22Rv1 (cell line): ENCODE measurements at regions not wholly inside any gene's neighbourhood (a gene's known extent, or its start where the extent isn't known, plus 50 kb on each side); places are given as distances from the start of the nearest gene placed in this dataset.

Experiments used
- ZFX ChIP-seq: fragments of 450-650 bp; IDR thresholded peaks from 2 replicates; pipeline ENCODE4 v1.6.1; 2017; ENCODE audit warnings: antibody characterized with exemption, borderline replicate concordance
- TF ChIP-seq, protein P1 (sequence below): fragments of 450-650 bp; IDR thresholded peaks from 2 replicates; pipeline ENCODE4 v1.5.1; 2017; ENCODE audit warnings: mild to moderate bottlenecking

- TF ChIP-seq, protein P1, sequence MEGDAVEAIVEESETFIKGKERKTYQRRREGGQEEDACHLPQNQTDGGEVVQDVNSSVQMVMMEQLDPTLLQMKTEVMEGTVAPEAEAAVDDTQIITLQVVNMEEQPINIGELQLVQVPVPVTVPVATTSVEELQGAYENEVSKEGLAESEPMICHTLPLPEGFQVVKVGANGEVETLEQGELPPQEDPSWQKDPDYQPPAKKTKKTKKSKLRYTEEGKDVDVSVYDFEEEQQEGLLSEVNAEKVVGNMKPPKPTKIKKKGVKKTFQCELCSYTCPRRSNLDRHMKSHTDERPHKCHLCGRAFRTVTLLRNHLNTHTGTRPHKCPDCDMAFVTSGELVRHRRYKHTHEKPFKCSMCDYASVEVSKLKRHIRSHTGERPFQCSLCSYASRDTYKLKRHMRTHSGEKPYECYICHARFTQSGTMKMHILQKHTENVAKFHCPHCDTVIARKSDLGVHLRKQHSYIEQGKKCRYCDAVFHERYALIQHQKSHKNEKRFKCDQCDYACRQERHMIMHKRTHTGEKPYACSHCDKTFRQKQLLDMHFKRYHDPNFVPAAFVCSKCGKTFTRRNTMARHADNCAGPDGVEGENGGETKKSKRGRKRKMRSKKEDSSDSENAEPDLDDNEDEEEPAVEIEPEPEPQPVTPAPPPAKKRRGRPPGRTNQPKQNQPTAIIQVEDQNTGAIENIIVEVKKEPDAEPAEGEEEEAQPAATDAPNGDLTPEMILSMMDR = no peak
- TF ChIP-seq ZFX = no peak
These were observed 252.8 kb downstream of the AEBP2 start for GRCh38 chr12:19692091-19692490.
